ENCODE measurements at regions not wholly inside any gene's neighbourhood (a gene's known extent, or its start where the extent isn't known, plus 50 kb on each side); places are given as distances from the start of the nearest gene placed in this dataset.

DNA sequence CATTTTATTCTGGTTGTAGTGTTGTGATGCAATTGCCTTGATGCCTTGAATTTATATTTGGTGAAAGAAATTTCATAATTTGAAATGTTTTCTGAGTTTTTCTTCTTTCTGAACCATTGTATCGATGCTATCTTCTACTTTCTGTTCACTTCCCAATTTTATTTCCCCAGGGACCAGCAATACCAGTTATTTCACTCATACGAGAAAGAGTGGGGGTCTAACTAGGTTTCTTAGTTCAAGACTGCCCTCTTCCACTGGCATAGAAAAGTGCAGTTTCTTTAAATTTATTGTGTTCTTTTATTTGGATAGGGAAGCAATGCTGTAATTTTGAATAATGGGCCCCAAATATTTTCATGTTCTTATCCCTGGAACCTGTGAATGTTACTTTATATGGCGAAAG, 544.0 kb upstream of the ADGRL3 start:
- TF ChIP-seq, protein P1, sequence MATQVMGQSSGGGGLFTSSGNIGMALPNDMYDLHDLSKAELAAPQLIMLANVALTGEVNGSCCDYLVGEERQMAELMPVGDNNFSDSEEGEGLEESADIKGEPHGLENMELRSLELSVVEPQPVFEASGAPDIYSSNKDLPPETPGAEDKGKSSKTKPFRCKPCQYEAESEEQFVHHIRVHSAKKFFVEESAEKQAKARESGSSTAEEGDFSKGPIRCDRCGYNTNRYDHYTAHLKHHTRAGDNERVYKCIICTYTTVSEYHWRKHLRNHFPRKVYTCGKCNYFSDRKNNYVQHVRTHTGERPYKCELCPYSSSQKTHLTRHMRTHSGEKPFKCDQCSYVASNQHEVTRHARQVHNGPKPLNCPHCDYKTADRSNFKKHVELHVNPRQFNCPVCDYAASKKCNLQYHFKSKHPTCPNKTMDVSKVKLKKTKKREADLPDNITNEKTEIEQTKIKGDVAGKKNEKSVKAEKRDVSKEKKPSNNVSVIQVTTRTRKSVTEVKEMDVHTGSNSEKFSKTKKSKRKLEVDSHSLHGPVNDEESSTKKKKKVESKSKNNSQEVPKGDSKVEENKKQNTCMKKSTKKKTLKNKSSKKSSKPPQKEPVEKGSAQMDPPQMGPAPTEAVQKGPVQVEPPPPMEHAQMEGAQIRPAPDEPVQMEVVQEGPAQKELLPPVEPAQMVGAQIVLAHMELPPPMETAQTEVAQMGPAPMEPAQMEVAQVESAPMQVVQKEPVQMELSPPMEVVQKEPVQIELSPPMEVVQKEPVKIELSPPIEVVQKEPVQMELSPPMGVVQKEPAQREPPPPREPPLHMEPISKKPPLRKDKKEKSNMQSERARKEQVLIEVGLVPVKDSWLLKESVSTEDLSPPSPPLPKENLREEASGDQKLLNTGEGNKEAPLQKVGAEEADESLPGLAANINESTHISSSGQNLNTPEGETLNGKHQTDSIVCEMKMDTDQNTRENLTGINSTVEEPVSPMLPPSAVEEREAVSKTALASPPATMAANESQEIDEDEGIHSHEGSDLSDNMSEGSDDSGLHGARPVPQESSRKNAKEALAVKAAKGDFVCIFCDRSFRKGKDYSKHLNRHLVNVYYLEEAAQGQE (IDR thresholded peaks at IDR 0.05; ENCODE audit: insufficient read depth in 1 of 2, low read depth in 2 of 2, low read length in 2 of 2) = no peak
- no peak for TF ChIP-seq POLR2AphosphoS5 (IDR thresholded peaks at IDR 0.05; ENCODE audit: low read depth, low read length)
- TF ChIP-seq TAF1 (IDR thresholded peaks at IDR 0.05; ENCODE audit: borderline replicate concordance, insufficient read depth, low read length) = no peak
- no peak for TF ChIP-seq SIN3A (IDR thresholded peaks at IDR 0.05; ENCODE audit: borderline replicate concordance, insufficient read depth, low read length)

All from PFSK-1 (cell line).